ENCODE measurements at regions not wholly inside any gene's neighbourhood (a gene's known extent, or its start where the extent isn't known, plus 50 kb on each side); places are given as distances from the start of the nearest gene placed in this dataset.

DNA sequence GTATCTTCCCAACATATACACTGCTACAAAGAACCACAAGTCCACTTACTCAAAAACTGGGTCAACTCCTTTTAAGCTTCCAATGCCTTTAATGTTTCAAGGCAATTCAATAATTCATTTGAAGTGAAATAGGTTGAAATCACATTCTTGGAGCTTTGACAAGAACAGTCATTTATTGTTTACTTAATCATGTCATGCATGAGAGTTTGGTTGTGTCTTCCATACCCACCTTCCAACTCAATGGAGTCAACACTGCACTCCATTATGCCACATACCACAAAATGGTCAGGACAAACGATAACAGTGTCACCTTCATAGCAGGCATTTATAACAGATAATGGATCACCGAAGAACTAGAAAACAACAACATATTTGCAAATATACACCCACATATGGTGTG, 506.3 kb downstream of the UQCRFS1 start:
- TF ChIP-seq, protein P1, sequence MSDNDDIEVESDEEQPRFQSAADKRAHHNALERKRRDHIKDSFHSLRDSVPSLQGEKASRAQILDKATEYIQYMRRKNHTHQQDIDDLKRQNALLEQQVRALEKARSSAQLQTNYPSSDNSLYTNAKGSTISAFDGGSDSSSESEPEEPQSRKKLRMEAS (IDR thresholded peaks at IDR 0.05; ENCODE audit: low read depth, low read length): no peak
- TF ChIP-seq, protein P2, sequence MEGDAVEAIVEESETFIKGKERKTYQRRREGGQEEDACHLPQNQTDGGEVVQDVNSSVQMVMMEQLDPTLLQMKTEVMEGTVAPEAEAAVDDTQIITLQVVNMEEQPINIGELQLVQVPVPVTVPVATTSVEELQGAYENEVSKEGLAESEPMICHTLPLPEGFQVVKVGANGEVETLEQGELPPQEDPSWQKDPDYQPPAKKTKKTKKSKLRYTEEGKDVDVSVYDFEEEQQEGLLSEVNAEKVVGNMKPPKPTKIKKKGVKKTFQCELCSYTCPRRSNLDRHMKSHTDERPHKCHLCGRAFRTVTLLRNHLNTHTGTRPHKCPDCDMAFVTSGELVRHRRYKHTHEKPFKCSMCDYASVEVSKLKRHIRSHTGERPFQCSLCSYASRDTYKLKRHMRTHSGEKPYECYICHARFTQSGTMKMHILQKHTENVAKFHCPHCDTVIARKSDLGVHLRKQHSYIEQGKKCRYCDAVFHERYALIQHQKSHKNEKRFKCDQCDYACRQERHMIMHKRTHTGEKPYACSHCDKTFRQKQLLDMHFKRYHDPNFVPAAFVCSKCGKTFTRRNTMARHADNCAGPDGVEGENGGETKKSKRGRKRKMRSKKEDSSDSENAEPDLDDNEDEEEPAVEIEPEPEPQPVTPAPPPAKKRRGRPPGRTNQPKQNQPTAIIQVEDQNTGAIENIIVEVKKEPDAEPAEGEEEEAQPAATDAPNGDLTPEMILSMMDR (IDR thresholded peaks at IDR 0.05; ENCODE audit: low read depth, low read length): no peak
